Stimulated activated naive CD8-positive, alpha-beta T cell treated with anti-CD3 and anti-CD28 coated beads, Interleukin-15, Interleukin-2, amounts not matched to agents 100 U/mL and 50 U/mL, for 24 hours (primary cell): ENCODE measurements at regions not wholly inside any gene's neighbourhood (a gene's known extent, or its start where the extent isn't known, plus 50 kb on each side); places are given as distances from the start of the nearest gene placed in this dataset.
"Not testable (repeated sequence)": the region's sequence is repeated elsewhere in the genome, so short reads cannot be mapped to it uniquely, and the experiment has no call there.

Experiments used
- ATAC-seq: fragments of 150-1000 bp; cut with Tn5 transposase; one replicate; pipeline ENCODE4 v1.10.0; 2021
- DNase-seq: peaks from one replicate; pipeline ENCODE4 v3.0.0; 2021

- DNase-seq (no peak), ATAC-seq (no peak)
Measured at GRCh38 chr4:95898226-95898625, 58.3 kb downstream of the PDHA2 start.

- DNase-seq = no peak
- ATAC-seq = no peak
Measured at GRCh38 chr4:95909211-95909610, 69.3 kb downstream of the PDHA2 start.

- no peak for ATAC-seq
- DNase-seq = no peak
Measured at GRCh38 chr4:95910749-95911148, 70.9 kb downstream of the PDHA2 start.

GRCh38 chr4:95921470-95921869 is 81.6 kb downstream of the PDHA2 start:
- DNase-seq (no peak), ATAC-seq (no peak)

GRCh38 chr4:95929448-95930064 is 89.7 kb downstream of the PDHA2 start:
- ATAC-seq (no peak), DNase-seq (no peak)

- no peak for DNase-seq
- no peak for ATAC-seq
Measured at GRCh38 chr4:95939141-95939540, 99.2 kb downstream of the PDHA2 start.

GRCh38 chr4:95949136-95949765 is 109.4 kb downstream of the PDHA2 start:
- DNase-seq (no peak), ATAC-seq (no peak)

GRCh38 chr4:95949808-95950207 is 109.9 kb downstream of the PDHA2 start:
- no peak for ATAC-seq
- no peak for DNase-seq

- DNase-seq, ATAC-seq: not testable (repeated sequence)
Measured at GRCh38 chr4:95952538-95952937, 112.6 kb downstream of the PDHA2 start.

- DNase-seq = no peak
- ATAC-seq = no peak
Measured at GRCh38 chr4:95956094-95956493, 116.2 kb downstream of the PDHA2 start.

- no peak for DNase-seq
- ATAC-seq = no peak
Measured at GRCh38 chr4:95957054-95957453, 117.2 kb downstream of the PDHA2 start.

GRCh38 chr4:95957759-95958158 is 117.9 kb downstream of the PDHA2 start:
- no peak for ATAC-seq
- no peak for DNase-seq

- no peak for ATAC-seq
- DNase-seq = no peak
Measured at GRCh38 chr4:95959182-95959581, 119.3 kb downstream of the PDHA2 start.

- no peak for DNase-seq
Measured at GRCh38 chr4:95959633-95960032, 119.7 kb downstream of the PDHA2 start.

GRCh38 chr4:95963456-95963855 is 123.6 kb downstream of the PDHA2 start:
- ATAC-seq (no peak), DNase-seq (no peak)

More at GRCh38 chr4:95959633-95960032, 119.7 kb downstream of the PDHA2 start:
- no peak for ATAC-seq

- DNase-seq = no peak
- ATAC-seq = no peak
Measured at GRCh38 chr4:95979961-95980876, 140.3 kb downstream of the PDHA2 start.

- DNase-seq (no peak), ATAC-seq (no peak)
Measured at GRCh38 chr4:95980877-95981360, 141.0 kb downstream of the PDHA2 start.

GRCh38 chr4:95981591-95981990 is 141.7 kb downstream of the PDHA2 start:
- ATAC-seq (no peak), DNase-seq (no peak)

GRCh38 chr4:95982516-95982915 is 142.6 kb downstream of the PDHA2 start:
- ATAC-seq (no peak), DNase-seq (no peak)

- ATAC-seq (no peak), DNase-seq (no peak)
Measured at GRCh38 chr4:95984081-95984480, 144.2 kb downstream of the PDHA2 start.

GRCh38 chr4:95985051-95985450 is 145.2 kb downstream of the PDHA2 start:
- DNase-seq (no peak), ATAC-seq (no peak)

GRCh38 chr4:95985791-95986550 is 146.1 kb downstream of the PDHA2 start:
- ATAC-seq (no peak), DNase-seq (no peak)
